H9 (cell line): ENCODE measurements at regions not wholly inside any gene's neighbourhood (a gene's known extent, or its start where the extent isn't known, plus 50 kb on each side); places are given as distances from the start of the nearest gene placed in this dataset.

ENCODE experiments used
- DNase-seq: peaks from one replicate; pipeline ENCODE4 v3.0.0-alpha.2; 2017
- H2AFZ ChIP-seq: one replicate; pipeline ENCODE4 v1.6.1; 2013; ENCODE audit warnings: mild to moderate bottlenecking, low read length, control low read depth, moderate library complexity
- H2AK5ac ChIP-seq: 2 replicates; pipeline ENCODE4 v1.6.1; 2013; ENCODE audit warnings: low read length, control low read depth, mixed read lengths; ENCODE audit not compliant: insufficient read length
- H2BK120ac ChIP-seq: one replicate; pipeline ENCODE4 v1.6.1; 2013; ENCODE audit warnings: low read depth, mild to moderate bottlenecking, low read length, control low read depth, inconsistent platforms; ENCODE audit not compliant: poor library complexity, severe bottlenecking
- H2BK12ac ChIP-seq: 2 replicates; pipeline ENCODE4 v1.6.1; 2013; ENCODE audit warnings: low read length, control low read depth, mixed read lengths, low read depth; ENCODE audit not compliant: insufficient read length
- H2BK15ac ChIP-seq: 2 replicates; pipeline ENCODE4 v1.6.1; 2013; ENCODE audit warnings: low read depth, low read length, control low read depth
- H2BK20ac ChIP-seq: one replicate; pipeline ENCODE4 v1.6.1; 2013; ENCODE audit warnings: low read depth, mild to moderate bottlenecking, low read length, control low read depth, inconsistent platforms; ENCODE audit not compliant: poor library complexity, severe bottlenecking
- H2BK5ac ChIP-seq: 2 replicates; pipeline ENCODE4 v1.6.1; 2013; ENCODE audit warnings: low read length, control low read depth, mixed read lengths; ENCODE audit not compliant: insufficient read length
- H3K14ac ChIP-seq: 2 replicates; pipeline ENCODE4 v1.6.1; 2013; ENCODE audit warnings: low read length, control low read depth; ENCODE audit not compliant: insufficient read depth
- H3K18ac ChIP-seq: 2 replicates; pipeline ENCODE4 v1.6.1; 2013; ENCODE audit warnings: low read depth, mild to moderate bottlenecking, mixed read lengths, low read length, control low read depth; ENCODE audit not compliant: insufficient read length
- H3K23ac ChIP-seq: 2 replicates; pipeline ENCODE4 v1.6.1; 2013; ENCODE audit warnings: low read length, control low read depth, mixed read lengths, low read depth; ENCODE audit not compliant: insufficient read length
- H3K23me2 ChIP-seq: 2 replicates; pipeline ENCODE4 v1.6.1; 2013; ENCODE audit warnings: low read depth, mild to moderate bottlenecking, mixed read lengths, low read length, control low read depth; ENCODE audit not compliant: insufficient read length, poor library complexity, severe bottlenecking
- H3K27ac ChIP-seq: 2 replicates; pipeline ENCODE4 v1.5.1; 2013; ENCODE audit warnings: low read length, control low read depth, mixed read lengths, low read depth; ENCODE audit not compliant: insufficient read length
- H3K27me3 ChIP-seq: 2 replicates; pipeline ENCODE4 v1.6.1; 2013; ENCODE audit warnings: low read length, control low read depth, inconsistent platforms; ENCODE audit not compliant: insufficient read depth
- H3K4ac ChIP-seq: 2 replicates; pipeline ENCODE4 v1.6.1; 2013; ENCODE audit warnings: low read depth, mild to moderate bottlenecking, control low read depth, inconsistent platforms, low read length, moderate library complexity
- H3K4me1 ChIP-seq: 2 replicates; pipeline ENCODE4 v1.6.1; 2013; ENCODE audit warnings: low read length, control low read depth, inconsistent platforms; ENCODE audit not compliant: insufficient read depth
- H3K4me2 ChIP-seq: 2 replicates; pipeline ENCODE4 v1.6.1; 2013; ENCODE audit warnings: low read length, control low read depth, mixed read lengths; ENCODE audit not compliant: insufficient read length, insufficient read depth
- H3K56ac ChIP-seq: 2 replicates; pipeline ENCODE4 v1.6.1; 2013; ENCODE audit warnings: low read depth, mild to moderate bottlenecking, mixed read lengths, low read length, control low read depth; ENCODE audit not compliant: insufficient read length
- H3K79me1 ChIP-seq: 2 replicates; pipeline ENCODE4 v1.6.1; 2013; ENCODE audit warnings: low read depth, mild to moderate bottlenecking, moderate library complexity, low read length, control low read depth, inconsistent platforms; ENCODE audit not compliant: insufficient read depth, poor library complexity, severe bottlenecking
- H3K79me2 ChIP-seq: 2 replicates; pipeline ENCODE4 v1.6.1; 2013; ENCODE audit warnings: low read length, control low read depth, inconsistent platforms; ENCODE audit not compliant: insufficient read depth
- H3K9ac ChIP-seq: 2 replicates; pipeline ENCODE4 v1.6.1; 2013; ENCODE audit warnings: low read length, control low read depth, mixed read lengths; ENCODE audit not compliant: insufficient read length; ENCODE audit errors: extremely low read depth
- H3K9me3 ChIP-seq: one replicate; pipeline ENCODE4 v1.6.1; 2013; ENCODE audit warnings: low read depth, low read length, inconsistent platforms; ENCODE audit not compliant: control insufficient read depth
- H3T11ph ChIP-seq: one replicate; pipeline ENCODE4 v1.6.1; 2013; ENCODE audit warnings: mild to moderate bottlenecking, low read length, control low read depth, inconsistent platforms
- H4K20me1 ChIP-seq: one replicate; pipeline ENCODE4 v1.6.1; 2013; ENCODE audit not compliant: control insufficient read depth, insufficient read length, insufficient read depth
- H4K5ac ChIP-seq: 2 replicates; pipeline ENCODE4 v1.6.1; 2013; ENCODE audit warnings: low read depth, mild to moderate bottlenecking, mixed read lengths, low read length, control low read depth; ENCODE audit not compliant: insufficient read length
- H4K8ac ChIP-seq: replicated peaks from 2 replicates; pipeline ENCODE4 v1.6.1; 2013; ENCODE audit warnings: low read length, control low read depth, mixed read lengths, low read depth; ENCODE audit not compliant: insufficient read length
- H4K91ac ChIP-seq: 2 replicates; pipeline ENCODE4 v1.6.1; 2013; ENCODE audit warnings: low read depth, mild to moderate bottlenecking, moderate library complexity, mixed read lengths, low read length, control low read depth; ENCODE audit not compliant: insufficient read length
- H3K27ac Mint-ChIP-seq, 3 experiments: 2 replicates in 2 of 3; 3 replicates in 1 of 3; pipeline ENCODE4 v1.8.0; 2020 to 2021; ENCODE audit warnings: mixed read lengths in 3 of 3, mild to moderate bottlenecking in 1 of 3, moderate library complexity in 1 of 3
- H3K27me3 Mint-ChIP-seq: 2 replicates; pipeline ENCODE4 v1.8.0; 2021; ENCODE audit warnings: low read depth, mild to moderate bottlenecking, moderate library complexity, mixed read lengths
- H3K36me3 Mint-ChIP-seq, 3 experiments: 2 replicates in 2 of 3; 3 replicates in 1 of 3; pipeline ENCODE4 v1.8.0; 2020 to 2021; ENCODE audit warnings: low read depth in 3 of 3, mixed read lengths in 3 of 3; ENCODE audit not compliant: insufficient read depth in 1 of 3
- H3K4me1 Mint-ChIP-seq, 2 experiments: 2 replicates each; pipeline ENCODE4 v1.8.0; 2020; ENCODE audit warnings: mixed read lengths in 2 of 2
- H3K4me3 Mint-ChIP-seq, 2 experiments: 2 replicates in 1 of 2; 3 replicates in 1 of 2; pipeline ENCODE4 v1.8.0; 2020 to 2021; ENCODE audit warnings: mild to moderate bottlenecking in 2 of 2, mixed read lengths in 2 of 2, moderate library complexity in 1 of 2
- H3K9me3 Mint-ChIP-seq, 2 experiments: 2 replicates in 1 of 2; 3 replicates in 1 of 2; pipeline ENCODE4 v1.8.0; 2020; ENCODE audit warnings: mild to moderate bottlenecking in 2 of 2, mixed read lengths in 2 of 2, moderate library complexity in 1 of 2
- WGBS: extraction: QIAGEN DNeasy Blood & Tissue Kit; methylation state at CpG from one replicate; pipeline ENCODE4 v1.1.7; 2013; ENCODE audit warnings: missing lambda C conversion rate, low lambda C conversion rate, mixed read lengths; ENCODE audit not compliant: insufficient read length; ENCODE audit errors: extremely low coverage; 5-methylcytosine and 5-hydroxymethylcytosine counted together
- TF ChIP-seq, protein P1 (sequence below): fragments of 200-600 bp; sonication (generic); conservative IDR thresholded peaks from 3 replicates; pipeline ENCODE4 v1.8.0; 2021; ENCODE audit warnings: antibody characterized with exemption, mild to moderate bottlenecking

DNA sequence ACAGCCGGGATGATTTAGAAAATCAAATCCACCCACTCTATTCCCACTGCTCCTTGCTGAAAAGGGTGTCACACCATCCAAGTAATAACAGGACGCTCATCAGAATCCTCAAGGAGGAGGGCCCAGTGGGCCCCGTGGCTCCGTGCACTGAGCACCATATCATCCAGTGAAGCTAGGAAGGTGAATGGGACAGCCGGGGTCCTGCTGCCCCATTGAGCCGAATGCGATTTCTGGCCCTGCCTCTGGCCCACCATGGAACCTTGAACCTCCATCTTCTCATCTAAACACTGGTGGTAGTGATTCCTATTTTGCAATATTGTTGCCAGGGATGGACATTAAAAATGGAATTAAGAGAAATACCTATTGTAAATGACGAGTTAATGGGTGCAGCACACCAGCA is 99.1 kb upstream of the SLC6A11 start:
- Histone ChIP-seq H3K4me2 (no peak overlapping the region), H3K18ac (no peak overlapping the region), H3K4me1 (no peaks in the 10 kb centered on the region), H3K79me1 (no peaks in the 10 kb centered on the region), H3K27ac (no peak overlapping the region), H3K27me3 (no peaks in the 10 kb centered on the region), H2BK15ac (no peak overlapping the region), H3K23me2 (no peaks in the 10 kb centered on the region), H3K23ac (no peak overlapping the region), H2BK12ac (no peak overlapping the region), H3K79me2 (no peaks in the 10 kb centered on the region), H2AK5ac (no peak overlapping the region), H2BK20ac (no peak overlapping the region), H4K20me1 (no peaks in the 10 kb centered on the region), H4K91ac (no peak overlapping the region), H3K9me3 (no peaks in the 10 kb centered on the region), H3T11ph (no peak overlapping the region), H3K14ac (no peak overlapping the region), H3K56ac (no peak overlapping the region), H3K9ac (no peak overlapping the region), H2BK5ac (no peak overlapping the region), H2BK120ac (no peak overlapping the region), H4K5ac (no peak overlapping the region), H4K8ac (no peak overlapping the region), H3K4ac (no peak overlapping the region), H2AFZ (no peak overlapping the region)
- no CpG with 5 or more reads among the region's 8 CpGs for WGBS
- no peak for DNase-seq
- Mint-ChIP-seq H3K4me1 (no peaks in the 10 kb centered on the region), H3K27ac (peak overlapping the region in 1 of 3 experiments; percentile 49; a peak in 1 of 7 replicates), H3K9me3 (peaks cover 0 to 3% of the 10 kb centered on the region in 2 experiments; a peak in 3 of 5 replicates), H3K4me3 (no peak overlapping the region), H3K27me3 (peaks cover 31% of the 10 kb centered on the region), H3K36me3 (no peaks in the 10 kb centered on the region)
- TF ChIP-seq, protein P1, sequence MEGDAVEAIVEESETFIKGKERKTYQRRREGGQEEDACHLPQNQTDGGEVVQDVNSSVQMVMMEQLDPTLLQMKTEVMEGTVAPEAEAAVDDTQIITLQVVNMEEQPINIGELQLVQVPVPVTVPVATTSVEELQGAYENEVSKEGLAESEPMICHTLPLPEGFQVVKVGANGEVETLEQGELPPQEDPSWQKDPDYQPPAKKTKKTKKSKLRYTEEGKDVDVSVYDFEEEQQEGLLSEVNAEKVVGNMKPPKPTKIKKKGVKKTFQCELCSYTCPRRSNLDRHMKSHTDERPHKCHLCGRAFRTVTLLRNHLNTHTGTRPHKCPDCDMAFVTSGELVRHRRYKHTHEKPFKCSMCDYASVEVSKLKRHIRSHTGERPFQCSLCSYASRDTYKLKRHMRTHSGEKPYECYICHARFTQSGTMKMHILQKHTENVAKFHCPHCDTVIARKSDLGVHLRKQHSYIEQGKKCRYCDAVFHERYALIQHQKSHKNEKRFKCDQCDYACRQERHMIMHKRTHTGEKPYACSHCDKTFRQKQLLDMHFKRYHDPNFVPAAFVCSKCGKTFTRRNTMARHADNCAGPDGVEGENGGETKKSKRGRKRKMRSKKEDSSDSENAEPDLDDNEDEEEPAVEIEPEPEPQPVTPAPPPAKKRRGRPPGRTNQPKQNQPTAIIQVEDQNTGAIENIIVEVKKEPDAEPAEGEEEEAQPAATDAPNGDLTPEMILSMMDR = no peak
